MV-4-11 (cell line): ENCODE measurements at regions not wholly inside any gene's neighbourhood (a gene's known extent, or its start where the extent isn't known, plus 50 kb on each side); places are given as distances from the start of the nearest gene placed in this dataset.
"Not testable (repeated sequence)": the region's sequence is repeated elsewhere in the genome, so short reads cannot be mapped to it uniquely, and the experiment has no call there.

ENCODE experiments used
- DNase-seq: peaks from one replicate; lab custom pipeline; 2025; lab: John Stamatoyannopoulos, UW

- no peak for DNase-seq
Observed at GRCh38 chr2:107556038-107556627, 270.6 kb upstream of the RGPD4 start.

- no peak for DNase-seq
Observed at GRCh38 chr2:107558295-107558694, 268.4 kb upstream of the RGPD4 start.

GRCh38 chr2:107569496-107569895, 257.2 kb upstream of the RGPD4 start:
- no peak for DNase-seq

DNA sequence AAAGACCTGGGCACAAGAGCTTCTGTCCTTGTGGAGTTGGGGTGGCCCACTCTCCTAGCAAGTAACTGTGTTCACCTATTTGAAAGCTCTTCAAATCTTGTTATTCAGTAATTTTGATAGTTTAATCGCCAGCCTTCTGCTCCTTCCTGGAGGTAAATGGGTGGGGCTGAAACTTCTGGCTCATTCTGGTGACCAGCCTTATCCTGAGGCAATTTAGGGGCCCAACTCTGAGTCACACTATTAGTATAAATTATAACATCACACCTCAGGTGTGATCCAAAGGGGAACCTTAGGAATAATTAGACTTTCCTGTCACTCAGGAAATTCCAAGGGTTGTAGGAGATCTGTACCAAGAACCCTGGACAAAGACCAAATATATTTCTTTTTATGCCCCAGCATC, 255.8 kb upstream of the RGPD4 start:
- no peak for DNase-seq

DNA sequence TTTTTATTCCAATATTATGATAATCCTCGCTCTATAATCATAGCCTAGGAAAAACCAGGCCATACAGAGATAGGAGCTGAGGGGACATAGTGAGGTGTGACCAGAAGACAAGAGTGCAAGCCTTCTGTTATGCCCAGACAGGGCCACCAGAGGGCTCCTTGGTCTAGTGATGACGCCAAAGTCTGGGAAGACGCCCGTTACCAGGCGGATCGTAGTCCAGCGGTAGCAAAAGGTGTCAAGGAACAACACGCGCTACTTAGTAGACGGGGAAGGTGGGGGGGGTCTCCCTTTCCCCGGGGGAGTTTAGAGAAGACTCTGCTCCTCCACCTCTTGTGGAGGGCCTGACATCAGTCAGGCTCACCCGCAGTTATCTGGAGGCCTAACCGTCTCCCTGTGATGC, 253.8 kb upstream of the RGPD4 start:
- DNase-seq: not testable (repeated sequence)

DNA sequence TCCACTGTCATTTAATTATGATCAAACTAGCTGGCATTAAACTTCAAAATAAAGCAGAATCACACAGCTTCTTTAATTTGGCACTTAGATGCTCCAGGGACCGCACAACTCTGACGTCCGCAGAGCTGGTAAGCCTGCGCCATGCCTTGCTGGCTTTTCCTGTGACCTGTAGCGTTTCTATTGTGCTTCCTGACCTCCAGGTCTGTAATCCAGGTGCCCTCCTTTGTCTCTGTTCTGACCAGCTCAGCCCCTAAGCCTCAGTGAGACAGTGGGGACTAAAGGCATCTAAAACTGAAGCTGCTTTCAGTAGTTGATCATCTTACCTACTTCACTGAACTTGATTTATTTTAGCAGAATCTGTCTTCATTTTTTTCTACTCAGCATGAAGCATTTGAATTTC, 249.7 kb upstream of the RGPD4 start:
- DNase-seq: no peak

GRCh38 chr2:107582487-107582886, 244.2 kb upstream of the RGPD4 start:
- DNase-seq: no peak

DNA sequence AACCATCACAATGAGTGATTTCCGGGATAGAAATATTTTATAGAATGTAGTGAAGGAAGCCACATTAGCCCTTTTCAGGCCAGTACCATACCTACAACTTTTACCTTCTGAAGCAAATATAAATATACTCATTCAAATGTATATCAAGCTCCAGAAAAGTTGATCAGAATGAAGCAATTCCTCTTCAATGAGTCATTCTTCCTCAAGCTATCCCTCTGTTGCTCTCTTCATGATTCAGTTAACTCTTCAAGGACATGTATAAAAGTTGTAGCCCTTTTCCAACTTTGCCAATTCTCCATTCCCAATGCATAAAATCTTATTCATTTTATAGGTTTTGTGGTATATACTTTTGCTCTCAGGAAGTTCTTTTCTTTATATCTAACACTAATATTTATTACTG, 242.1 kb upstream of the RGPD4 start:
- no peak for DNase-seq

DNA sequence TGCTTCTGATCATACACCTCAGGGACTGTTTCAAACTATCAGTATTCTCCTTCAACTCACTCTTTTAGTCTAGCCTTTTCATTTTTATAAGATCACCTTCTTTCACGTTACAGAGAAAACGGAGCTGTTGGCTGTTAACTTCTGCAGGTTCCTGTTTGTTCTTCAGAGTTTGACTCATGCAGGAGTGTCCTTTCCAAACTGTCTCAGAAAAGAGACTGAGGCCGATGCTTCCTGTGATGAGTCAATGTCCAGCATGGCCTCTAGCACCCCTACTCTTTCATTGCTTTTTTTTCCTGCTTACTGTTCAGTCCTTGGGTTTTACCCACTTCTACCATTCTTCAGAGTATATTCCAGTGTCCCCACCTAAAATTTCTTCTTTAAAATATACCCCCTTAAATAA, 240.8 kb upstream of the RGPD4 start:
- DNase-seq: no peak

- DNase-seq: no peak
Observed at GRCh38 chr2:107588181-107588580, 238.5 kb upstream of the RGPD4 start.

DNA sequence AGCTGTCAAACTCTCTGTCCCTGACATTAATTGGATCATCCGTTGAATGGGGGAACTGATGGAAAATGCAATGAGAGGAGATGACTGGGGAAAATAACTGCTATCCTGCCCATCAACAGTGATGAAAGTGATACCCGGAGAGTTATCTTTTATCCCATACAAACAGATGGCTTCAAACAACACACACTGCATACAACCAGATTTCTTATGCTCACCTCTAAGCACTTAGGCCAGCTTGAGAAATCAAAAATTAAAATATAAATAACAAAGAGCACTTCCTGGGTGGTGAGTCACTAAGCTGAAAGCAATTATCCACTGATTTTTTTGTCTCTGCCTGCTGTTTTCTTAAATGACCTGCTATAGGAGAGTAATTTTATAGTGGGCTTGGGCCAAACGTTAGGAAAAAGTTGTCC, 237.6 kb upstream of the RGPD4 start:
- no peak for DNase-seq

- DNase-seq: no peak
Observed at GRCh38 chr2:107591561-107592279, 235.0 kb upstream of the RGPD4 start.

DNA sequence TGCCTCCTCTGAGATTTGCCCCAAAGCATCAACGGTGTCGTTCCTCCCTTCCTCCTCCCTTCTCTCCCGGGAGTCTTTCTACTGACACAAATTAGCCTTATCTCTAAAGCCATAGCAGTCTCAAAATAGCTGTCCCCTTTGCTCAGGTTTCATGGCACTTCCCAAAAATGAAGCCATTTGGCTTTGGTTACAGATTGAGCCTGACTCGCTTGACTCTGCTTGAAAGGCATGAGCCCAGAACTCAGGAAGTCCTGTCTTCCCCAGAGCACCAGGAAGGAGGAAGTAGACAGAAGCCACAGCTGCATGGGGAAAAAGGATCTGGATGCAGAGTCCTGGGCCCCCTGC, 234.4 kb upstream of the RGPD4 start:
- no peak for DNase-seq

- DNase-seq: no peak
Observed at GRCh38 chr2:107595285-107595684, 231.4 kb upstream of the RGPD4 start.

- no peak for DNase-seq
Observed at GRCh38 chr2:107595749-107596148, 230.9 kb upstream of the RGPD4 start.

GRCh38 chr2:107597507-107597906, 229.2 kb upstream of the RGPD4 start:
- no peak for DNase-seq

DNA sequence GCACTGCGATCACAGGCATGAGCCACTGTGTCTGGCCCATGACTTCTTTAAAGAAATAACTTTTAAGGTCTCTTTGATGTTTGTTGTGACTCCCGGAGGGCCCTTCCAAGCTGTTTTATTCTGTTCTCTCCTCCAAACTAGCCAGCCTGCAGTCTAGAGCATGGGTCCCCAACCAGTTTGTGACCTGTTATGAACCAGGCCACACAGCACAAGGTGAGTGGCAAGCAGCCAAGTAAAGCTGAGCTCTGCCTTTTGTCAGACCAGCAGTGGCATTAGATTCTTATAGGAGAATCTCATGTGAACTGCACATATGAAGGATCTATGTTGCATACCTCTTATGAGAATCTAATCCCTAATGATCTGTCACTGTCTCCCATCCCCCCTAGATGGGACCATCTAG, 223.9 kb upstream of the RGPD4 start:
- no peak for DNase-seq

- DNase-seq: no peak
Observed at GRCh38 chr2:107607054-107607453, 219.6 kb upstream of the RGPD4 start.

DNA sequence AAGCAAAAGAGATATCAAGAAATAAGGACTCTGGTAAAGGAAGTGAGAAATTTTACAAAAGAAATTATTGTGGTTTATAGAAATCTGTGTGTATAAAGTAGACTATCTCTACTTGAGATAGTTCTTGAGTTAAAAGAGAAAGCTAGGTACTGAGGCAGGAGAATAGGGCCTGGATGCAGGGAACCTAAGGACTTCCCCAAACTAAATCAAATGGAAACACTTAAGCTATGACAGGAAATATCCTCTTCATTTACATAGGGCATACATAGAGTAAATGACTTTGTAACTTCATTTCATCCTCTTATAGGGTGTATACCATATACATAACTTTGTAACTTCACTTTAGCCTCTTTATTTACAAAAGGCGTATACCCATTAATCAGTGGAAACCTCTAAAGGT, 219.2 kb upstream of the RGPD4 start:
- no peak for DNase-seq

- no peak for DNase-seq
Observed at GRCh38 chr2:107615039-107615438, 211.7 kb upstream of the RGPD4 start.

- no peak for DNase-seq
Observed at GRCh38 chr2:107618769-107619168, 207.9 kb upstream of the RGPD4 start.

- DNase-seq: no peak
Observed at GRCh38 chr2:107621186-107622165, 205.2 kb upstream of the RGPD4 start.

- no peak for DNase-seq
Observed at GRCh38 chr2:107622741-107623310, 203.9 kb upstream of the RGPD4 start.
